ENCODE measurements at regions not wholly inside any gene's neighbourhood (a gene's known extent, or its start where the extent isn't known, plus 50 kb on each side); places are given as distances from the start of the nearest gene placed in this dataset.

DNA sequence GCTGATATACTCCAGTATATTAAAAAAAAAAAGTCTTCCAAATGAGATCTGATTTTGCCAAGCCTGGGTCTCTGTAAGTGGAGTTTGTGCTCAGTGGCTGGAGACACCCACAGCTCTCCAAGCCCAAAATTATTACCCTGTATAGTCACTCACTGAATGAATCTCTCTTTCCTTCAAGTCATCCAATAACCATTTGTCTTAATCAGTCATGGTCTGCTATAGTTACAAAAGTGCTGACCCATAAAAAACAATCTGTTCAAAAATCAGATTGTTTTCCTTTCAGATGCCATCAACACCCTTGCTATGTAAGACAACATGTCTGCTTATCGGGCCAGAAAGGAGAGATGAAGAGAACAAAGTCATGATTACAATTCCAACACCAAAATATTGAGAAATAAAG lies 159.4 kb upstream of the FST start:
- H3K27ac ChIP-seq = no peak overlapping the region
- no peak for TF ChIP-seq ZFX (IDR thresholded peaks at IDR 0.05)
- TF ChIP-seq, protein P1, sequence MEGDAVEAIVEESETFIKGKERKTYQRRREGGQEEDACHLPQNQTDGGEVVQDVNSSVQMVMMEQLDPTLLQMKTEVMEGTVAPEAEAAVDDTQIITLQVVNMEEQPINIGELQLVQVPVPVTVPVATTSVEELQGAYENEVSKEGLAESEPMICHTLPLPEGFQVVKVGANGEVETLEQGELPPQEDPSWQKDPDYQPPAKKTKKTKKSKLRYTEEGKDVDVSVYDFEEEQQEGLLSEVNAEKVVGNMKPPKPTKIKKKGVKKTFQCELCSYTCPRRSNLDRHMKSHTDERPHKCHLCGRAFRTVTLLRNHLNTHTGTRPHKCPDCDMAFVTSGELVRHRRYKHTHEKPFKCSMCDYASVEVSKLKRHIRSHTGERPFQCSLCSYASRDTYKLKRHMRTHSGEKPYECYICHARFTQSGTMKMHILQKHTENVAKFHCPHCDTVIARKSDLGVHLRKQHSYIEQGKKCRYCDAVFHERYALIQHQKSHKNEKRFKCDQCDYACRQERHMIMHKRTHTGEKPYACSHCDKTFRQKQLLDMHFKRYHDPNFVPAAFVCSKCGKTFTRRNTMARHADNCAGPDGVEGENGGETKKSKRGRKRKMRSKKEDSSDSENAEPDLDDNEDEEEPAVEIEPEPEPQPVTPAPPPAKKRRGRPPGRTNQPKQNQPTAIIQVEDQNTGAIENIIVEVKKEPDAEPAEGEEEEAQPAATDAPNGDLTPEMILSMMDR (conservative IDR thresholded peaks at IDR 0.05) = no peak

DNA sequence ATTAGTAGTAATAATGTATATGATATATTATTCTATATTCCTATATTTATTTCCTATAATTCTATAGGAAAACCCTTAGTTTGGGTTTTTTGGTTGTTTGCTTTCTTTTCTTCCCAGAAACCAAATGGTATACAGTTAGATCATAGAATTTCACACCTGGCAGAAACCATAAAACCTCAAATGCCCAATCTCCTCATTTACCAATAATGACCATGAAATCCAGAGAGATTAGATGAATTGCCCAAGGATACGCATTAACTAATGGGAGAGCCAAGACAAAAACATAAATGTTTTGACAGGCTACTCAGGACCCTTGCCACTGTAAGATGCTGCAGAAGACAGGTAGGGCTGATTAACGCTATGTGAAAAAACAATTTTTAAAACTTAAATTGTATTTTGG lies 158.7 kb upstream of the FST start:
- TF ChIP-seq, protein P1 (conservative IDR thresholded peaks at IDR 0.05) = no peak
- no peak for TF ChIP-seq ZFX (IDR thresholded peaks at IDR 0.05)

DNA sequence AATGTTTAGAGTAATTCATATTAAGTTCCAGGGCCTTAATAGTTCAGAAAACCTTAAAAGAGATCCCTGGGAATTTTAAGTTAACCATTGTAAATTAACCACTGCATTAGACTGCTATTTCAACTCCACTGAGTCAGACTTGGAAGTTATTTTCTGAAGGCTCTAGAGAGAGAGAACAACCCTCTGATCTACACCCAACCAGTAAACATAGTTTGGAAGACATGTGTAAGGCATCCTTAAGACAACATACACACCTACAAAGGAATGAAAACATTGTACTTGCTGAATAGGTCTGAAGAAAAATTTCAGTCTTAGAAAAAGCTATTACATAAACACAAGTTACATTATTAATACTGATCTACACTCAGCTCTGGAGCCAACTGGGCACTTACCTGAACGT lies 158.2 kb upstream of the FST start:
- TF ChIP-seq, protein P1 (conservative IDR thresholded peaks at IDR 0.05) = no peak
- no peak for TF ChIP-seq ZFX (IDR thresholded peaks at IDR 0.05)
- no peak overlapping the region for H3K27ac ChIP-seq

More for the DNA sequence above, 158.7 kb upstream of the FST start:
- no peak overlapping the region for H3K27ac ChIP-seq

DNA sequence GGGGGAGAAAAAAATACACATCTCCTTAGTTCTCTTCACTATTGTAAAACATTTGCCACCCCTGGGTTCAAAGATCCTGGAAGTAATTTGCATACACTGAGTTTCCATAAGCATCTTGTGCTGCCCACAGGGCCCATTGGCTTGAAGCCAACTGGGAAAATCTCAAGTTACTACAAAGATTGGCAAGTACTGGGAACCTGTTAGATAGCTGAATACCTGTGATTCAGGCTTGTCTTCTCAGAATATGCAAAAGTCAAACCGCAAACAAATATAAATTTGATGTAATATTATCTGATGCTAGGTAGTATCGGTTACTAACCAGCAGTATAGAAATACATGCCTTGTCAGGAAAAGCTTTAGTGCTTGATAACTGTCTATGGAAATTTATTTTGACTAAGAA lies 156.9 kb upstream of the FST start:
- no peak for TF ChIP-seq ZFX (IDR thresholded peaks at IDR 0.05)
- TF ChIP-seq, protein P1 (conservative IDR thresholded peaks at IDR 0.05) = no peak
- no peak overlapping the region for H3K27ac ChIP-seq

DNA sequence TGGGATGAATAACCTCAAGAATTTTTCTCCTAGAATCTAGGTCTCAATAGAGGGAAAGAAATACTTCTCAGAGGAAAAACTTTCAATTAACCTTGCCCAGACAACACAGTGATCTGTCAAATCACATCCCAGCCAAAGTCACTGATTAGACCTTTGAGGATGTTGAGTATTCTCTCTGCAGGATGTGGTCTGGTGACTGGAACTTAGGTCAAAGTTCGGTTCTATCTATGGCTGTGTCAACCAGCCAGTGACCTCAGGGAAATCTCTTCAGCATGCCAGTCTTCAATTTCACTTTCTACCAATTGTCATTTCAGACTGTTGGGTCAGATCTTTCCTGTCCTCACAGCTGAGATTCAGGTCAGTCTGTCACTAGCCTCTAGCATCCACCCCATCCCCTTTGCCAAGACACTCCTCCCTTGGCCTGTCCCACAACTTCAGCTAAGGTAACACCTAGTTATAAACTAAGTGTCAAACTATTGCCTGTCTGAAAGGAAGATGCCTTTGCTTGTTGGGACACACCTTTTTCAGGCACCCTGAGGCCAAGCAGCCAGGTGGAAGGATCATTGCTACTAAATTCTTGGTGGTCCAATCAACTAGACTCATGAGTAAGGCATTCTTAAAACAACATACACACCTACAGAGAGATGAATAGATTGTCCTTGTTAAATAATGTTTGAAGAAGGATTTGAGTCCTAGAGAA lies 156.3 kb upstream of the FST start:
- TF ChIP-seq, protein P1 (conservative IDR thresholded peaks at IDR 0.05) = no peak
- TF ChIP-seq ZFX (IDR thresholded peaks at IDR 0.05) = no peak
- H3K27ac ChIP-seq = no peak overlapping the region

DNA sequence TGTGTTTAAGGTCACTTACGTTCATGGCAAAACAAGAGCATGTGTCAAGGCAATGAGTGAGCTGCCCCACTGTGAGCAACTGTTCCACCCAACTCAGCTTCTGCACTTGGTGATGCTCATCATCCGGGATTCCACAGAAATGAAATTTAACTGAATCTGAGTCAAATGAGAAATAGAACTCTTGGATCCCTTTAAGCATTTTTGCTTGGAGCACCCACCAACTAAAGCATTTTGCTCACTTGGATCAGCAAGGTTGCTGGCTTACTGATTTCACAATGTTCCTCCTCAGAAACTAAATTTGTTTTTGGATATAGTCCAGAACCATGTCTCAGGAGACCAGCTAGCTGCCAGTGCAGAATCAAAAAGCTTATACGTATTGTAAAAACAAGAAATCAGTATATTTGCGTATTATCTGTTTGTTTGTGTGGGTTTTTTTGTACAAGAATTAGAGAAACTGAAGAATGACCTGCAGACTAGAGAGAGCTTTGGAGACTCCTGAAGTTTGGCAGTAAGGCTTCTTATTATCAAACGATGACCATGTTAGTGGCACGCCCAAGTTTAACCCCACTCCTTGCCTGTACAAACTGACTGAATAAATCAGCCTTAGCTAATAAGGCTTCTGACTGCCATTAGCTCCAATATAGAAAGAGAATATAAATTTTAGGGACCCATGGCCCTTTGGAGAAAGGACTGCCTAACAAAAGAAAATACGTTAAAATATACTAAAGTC lies 153.8 kb upstream of the FST start:
- H3K27ac ChIP-seq = no peak overlapping the region
- TF ChIP-seq ZFX (IDR thresholded peaks at IDR 0.05) = no peak
- TF ChIP-seq, protein P1 (conservative IDR thresholded peaks at IDR 0.05) = no peak

DNA sequence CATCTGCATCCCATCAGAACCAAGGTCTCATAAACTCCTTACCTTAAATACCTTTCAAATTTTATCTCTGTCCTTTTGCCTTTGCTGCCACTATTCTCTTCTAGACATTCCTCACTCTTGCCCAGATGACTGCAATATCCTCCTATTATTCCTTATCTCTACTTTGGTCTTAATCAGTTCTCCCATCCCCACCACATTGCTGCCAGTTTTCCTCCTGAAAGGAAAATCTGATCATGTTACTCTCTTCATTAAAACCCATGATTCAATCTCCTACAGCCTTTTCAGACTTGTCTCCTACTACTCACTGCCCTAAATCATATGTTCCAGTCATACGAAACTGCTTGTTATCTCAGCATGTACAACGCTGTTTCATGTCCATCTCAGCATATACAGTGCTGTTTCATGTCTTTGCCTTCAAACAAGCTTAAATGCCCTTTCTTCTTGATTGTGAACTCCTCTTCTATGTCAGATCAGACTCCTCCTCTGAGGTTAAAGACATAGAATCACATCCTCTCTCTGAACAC lies 152.6 kb upstream of the FST start:
- no peak for TF ChIP-seq ZFX (IDR thresholded peaks at IDR 0.05)
- TF ChIP-seq, protein P1 (conservative IDR thresholded peaks at IDR 0.05) = no peak
- no peak overlapping the region for H3K27ac ChIP-seq

Measured in C4-2B (cell line).